ENCODE measurements at regions not wholly inside any gene's neighbourhood (a gene's known extent, or its start where the extent isn't known, plus 50 kb on each side); places are given as distances from the start of the nearest gene placed in this dataset.
"Not testable (repeated sequence)": the region's sequence is repeated elsewhere in the genome, so short reads cannot be mapped to it uniquely, and the experiment has no call there.

DNA sequence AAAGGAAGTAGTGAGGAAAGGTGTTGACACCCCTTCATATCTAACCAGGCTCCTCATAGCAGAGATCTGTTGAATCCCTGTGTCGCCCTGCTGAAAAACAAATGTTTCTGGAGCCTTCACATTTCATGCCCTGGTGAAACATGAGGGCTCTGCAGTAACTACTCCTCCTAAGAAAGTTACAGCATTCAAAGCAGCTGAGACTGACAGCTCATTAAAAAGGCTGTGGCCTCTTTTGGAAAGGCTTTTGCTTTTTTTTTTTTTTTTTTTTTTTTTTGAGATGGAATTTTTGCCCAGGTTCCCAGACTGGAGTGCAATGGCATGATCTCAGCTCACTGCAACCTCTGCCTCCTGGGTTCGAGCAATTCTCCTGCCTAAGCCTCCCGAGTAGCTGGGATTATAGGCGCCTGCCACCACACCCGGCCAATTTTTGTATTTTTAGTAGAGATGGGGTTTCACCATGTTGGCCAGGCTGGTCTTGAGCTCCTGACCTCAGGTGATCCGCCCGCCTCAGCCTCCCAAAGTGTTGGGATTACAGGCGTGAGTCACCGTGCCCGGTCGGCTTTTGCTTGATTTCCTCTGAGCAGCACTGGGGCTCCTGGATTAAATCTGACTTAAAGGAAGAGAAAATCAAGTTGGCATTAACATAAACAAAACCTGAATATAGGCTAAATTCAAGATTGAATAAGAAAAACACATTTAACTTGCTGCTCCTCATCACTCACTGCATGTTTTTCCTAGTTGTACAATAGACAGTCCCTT, 112.9 kb downstream of the PCSK1 start:
- not testable (repeated sequence) for DNase-seq (ENCODE audit: low read depth)

- DNase-seq (ENCODE audit: low read depth), result no peak
Measured at GRCh38 chr5:96318569-96319110, 114.4 kb downstream of the PCSK1 start.

DNA sequence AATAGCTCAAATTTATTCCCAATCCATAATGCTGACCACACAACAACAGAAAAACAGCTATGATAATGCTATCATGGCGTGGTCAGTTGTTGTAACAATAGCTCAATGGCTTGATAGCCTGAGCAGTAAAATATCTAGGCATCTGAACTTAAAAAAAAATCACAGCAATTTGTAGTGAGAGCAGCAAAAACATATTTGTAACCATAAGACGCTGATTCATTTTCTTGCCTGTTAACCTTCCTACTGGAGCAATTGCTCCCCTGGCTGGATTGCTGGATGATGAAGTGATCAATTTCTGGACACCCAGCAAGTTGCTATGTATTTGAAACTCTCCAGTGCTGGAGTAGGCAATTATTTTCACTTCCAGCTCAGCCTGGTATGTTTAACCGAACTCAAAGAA, 115.1 kb downstream of the PCSK1 start:
- no peak for DNase-seq (ENCODE audit: low read depth)

- no peak for DNase-seq (ENCODE audit: low read depth)
Measured at GRCh38 chr5:96316487-96316886, 116.6 kb downstream of the PCSK1 start.

- no peak for DNase-seq (ENCODE audit: low read depth)
Measured at GRCh38 chr5:96316017-96316416, 117.0 kb downstream of the PCSK1 start.

- DNase-seq (ENCODE audit: low read depth), result no peak
Measured at GRCh38 chr5:96315431-96315830, 117.6 kb downstream of the PCSK1 start.

GRCh38 chr5:96312383-96312782, 120.7 kb downstream of the PCSK1 start:
- no peak for DNase-seq (ENCODE audit: low read depth)

GRCh38 chr5:96307047-96307446, 126.0 kb downstream of the PCSK1 start:
- DNase-seq (ENCODE audit: low read depth), result not testable (repeated sequence)

DNA sequence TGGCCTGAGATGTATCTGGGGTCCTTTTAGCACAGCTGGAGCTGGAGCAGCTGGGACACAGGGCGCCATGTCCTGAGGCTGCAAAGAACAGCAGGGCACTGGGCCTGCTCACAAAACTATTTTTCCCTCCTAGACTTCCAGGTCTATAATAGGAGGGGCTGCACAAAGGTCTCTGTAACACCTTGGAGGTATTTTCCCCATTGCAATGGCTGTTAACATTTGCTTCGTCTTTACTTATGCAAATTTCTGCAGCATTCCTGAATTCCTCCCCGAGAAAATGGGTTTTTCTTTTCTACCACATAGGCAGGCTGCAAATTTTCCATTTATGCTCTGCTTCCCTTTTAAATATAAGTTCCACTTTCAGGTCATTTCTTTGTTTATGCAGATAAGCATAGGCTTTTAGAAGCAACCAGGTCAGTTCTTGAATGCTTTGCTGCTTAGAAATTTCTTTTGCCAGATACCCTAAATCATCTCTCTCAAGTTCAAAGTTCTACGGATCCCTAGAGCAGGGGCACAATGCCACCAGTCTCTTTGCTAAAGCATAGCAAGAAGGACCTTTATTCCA, 130.8 kb downstream of the PCSK1 start:
- DNase-seq (ENCODE audit: low read depth), result no peak

GRCh38 chr5:96300976-96301375, 132.1 kb downstream of the PCSK1 start:
- no peak for DNase-seq (ENCODE audit: low read depth)

DNA sequence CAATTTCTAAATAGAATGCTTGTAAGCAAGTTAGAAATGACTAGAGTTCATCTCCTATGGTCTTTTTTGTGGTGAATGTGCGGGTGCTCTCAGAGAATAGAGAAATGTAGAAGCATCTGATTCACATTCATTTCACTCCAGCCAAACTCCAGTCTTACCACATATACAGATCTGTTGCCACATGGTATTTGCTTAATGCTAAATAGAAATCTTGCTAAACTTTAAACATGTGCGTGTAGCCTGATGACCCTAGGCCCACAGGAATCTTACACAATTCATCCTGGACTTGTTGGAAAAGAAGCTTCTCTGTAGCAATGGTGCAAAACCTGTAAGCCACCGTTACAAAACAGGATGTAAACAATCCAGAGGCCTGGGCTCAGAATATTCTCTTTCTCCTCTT, 135.2 kb downstream of the PCSK1 start:
- DNase-seq (ENCODE audit: low read depth), result no peak

DNA sequence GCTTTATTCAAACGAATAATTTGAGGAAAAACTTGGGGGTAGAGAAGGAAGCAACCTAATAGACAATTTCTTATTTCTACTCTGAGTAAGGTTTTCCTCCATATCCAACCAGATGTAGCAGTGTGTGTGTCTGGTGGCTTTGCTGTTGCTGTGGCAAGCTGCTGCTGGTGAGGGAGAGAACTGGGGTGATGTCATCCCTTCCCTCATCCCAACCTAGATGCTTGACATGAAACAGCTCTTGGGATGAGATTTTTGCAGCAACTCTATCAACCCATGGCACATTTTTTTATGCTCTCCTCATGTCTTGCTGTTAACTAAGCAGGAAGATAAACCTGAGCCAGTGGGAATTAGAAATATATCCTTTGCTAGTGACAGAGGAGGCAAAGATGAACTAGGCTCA, 135.8 kb downstream of the PCSK1 start:
- no peak for DNase-seq (ENCODE audit: low read depth)

DNA sequence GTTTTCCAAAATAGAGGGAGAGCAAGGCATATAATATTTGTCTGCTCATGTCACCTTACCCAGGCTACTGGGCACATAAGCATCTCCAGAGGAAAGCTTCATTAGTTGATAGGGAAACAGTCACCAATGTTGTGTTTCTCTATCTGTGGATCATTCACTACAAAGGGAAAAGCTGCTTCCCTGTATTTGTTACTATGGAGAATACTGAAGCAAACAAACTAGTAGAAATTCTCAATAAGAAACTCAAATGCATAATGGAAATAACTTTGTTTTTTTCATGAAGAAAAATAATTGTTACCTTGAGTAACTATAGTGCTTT, 138.2 kb downstream of the PCSK1 start:
- no peak for DNase-seq (ENCODE audit: low read depth)

DNA sequence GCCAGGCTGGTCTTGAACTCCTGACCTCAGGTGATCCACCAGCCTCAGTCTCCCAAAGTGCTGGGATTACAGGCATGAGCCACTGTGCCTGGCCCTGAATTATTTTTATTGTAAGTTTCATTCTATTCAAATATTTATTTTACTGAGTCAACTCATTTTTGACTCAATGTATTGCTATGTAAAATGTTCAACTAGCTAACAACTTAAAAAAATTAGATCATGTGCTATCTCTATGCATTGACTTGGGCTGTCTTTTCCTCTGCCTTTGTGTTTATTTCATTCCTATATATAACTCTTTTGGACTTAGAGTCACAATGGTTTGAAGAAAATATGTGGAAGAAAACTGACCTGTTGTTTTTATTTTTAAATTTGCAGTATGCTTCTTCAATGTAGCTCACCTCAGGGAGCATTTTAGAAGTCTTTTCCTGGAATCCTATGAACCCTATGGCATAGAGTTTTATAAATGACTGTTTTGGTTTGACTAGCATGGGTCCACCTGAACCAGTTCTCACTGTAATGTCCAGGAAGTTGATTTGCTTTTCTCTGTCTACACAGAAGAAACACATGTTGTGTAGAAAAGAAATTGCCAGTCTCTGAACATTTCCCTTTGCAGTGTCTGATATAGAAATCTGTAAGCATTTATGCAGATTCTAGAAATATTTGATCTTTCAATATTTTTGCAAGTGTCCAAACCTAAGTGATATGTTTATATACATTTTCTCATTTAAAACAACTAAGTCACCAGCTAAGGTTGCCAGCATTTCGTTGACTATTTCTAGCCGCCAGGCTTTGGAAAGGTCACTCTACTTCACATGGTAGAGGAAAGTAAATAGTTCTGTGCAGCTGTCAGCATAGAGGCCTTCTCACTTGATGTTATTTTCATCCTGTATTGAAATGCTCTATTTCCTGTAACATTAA, 138.8 kb downstream of the PCSK1 start:
- DNase-seq (ENCODE audit: low read depth), result no peak

GRCh38 chr5:96292582-96293247, 140.3 kb downstream of the PCSK1 start:
- DNase-seq (ENCODE audit: low read depth), result no peak

GRCh38 chr5:96289287-96289686, 143.8 kb downstream of the PCSK1 start:
- DNase-seq (ENCODE audit: low read depth), result not testable (repeated sequence)

- no peak for DNase-seq (ENCODE audit: low read depth)
Measured at GRCh38 chr5:96288845-96289185, 144.2 kb downstream of the PCSK1 start.

DNA sequence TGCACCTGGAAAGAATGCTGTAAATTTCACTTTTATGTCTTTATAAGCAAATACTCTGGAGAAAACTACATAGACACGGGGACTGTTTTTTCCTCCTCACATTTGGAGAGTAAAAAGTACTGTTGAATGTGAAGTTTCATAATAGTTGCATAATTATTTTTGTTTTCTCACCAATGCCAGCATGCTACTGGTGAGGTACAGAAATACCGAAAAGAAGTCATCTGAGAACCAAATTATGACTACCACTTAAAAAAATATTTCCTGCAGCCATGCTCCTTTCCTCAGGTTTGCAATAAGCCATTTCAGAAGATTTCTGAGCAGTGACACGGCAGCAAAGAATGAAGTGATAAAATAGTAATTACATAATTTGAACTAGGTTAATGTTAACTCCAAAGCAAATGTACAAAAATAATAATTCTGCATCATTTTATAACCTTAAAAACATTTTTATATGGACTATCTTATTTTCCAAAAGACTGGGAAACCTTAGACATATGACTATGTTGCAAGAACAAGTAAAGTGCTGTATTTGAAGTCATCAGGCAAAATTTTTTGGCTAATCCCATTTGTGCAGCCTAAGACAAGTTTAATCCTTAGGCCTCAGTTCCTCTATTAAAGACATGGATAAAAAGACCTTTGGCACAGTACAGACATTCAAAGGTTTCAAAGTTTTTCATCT, 144.7 kb downstream of the PCSK1 start:
- no peak for DNase-seq (ENCODE audit: low read depth)

- no peak for DNase-seq (ENCODE audit: low read depth)
Measured at GRCh38 chr5:96287136-96287535, 145.9 kb downstream of the PCSK1 start.

DNA sequence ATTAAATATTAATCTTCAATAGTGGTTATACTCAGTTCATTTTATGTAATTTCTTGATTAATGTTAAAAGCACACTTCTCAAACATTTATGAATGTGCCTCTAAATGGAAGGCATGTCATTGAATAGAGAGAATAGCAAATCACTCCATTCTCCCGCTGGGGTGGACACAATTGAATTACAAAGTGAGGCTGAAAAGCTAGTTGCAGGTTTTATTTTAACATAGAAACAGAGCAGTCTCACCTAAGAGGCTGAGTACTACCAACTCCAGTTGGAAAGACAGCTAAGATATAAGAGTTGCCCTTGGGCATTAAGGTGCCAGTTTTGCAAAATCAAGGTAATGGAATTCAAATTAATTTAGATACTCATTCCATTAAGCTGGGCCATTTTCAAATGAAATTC, 147.2 kb downstream of the PCSK1 start:
- no peak for DNase-seq (ENCODE audit: low read depth)

GRCh38 chr5:96284727-96285389, 148.2 kb downstream of the PCSK1 start:
- no peak for DNase-seq (ENCODE audit: low read depth)

All from activated T-helper 1 cell treated with Interleukin-2 at 50 U/mL for 16 hours (primary cell).